ENCODE measurements at regions not wholly inside any gene's neighbourhood (a gene's known extent, or its start where the extent isn't known, plus 50 kb on each side); places are given as distances from the start of the nearest gene placed in this dataset.

DNA sequence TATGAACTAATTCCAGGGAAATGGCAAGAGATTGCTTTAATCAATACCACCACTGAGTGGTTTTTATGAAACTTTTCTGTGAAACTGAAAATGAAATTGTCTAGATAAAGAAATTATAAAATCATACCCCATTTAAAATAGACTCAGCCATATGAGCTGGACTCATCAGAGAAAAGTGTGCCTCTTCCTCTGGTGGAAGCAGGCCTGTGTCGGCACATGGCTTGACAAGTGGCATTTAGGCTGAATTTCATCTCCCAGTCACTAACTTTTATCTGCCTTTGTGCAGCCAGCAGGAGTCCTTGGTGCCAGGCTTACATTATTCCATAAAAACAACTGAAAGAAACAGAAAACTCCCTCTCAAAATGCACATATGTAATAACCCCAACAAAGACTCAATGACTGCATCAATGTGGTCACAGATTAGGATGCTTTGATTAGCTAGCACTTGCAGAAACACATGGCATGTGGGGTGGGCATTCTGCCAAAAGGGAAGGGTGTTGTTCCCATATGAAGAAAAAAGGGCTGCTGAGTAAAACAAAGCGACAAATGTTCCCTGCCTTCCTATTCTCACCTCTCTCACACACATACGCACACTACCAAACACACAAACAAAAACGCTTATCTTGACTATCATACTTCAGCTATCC is 232.3 kb downstream of the PABPC4L start:
- ChIA-PET POLR2A (no interaction called here), CTCF (no interaction called here)

DNA sequence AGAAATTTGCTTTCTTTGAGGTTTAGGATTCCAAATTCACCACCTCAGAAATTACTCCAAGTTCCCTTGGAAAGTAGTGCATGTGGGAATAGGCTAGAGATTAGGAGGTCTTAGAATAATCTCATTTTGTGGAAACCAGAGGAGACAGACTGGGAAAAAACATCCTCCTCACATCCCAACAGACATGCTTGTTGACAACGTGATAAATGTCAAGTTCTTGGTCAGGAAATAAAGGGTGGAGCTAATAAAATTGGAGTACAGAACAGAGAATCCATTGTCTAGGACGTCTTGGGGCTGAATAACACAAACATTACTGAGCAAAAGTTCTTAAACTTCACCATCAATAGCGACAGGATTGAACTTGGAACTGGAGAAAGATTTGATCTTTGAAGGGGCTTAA is 233.4 kb downstream of the PABPC4L start:
- DNase-seq (ENCODE audit: low read depth, low spot score), result no peak
- H3K9me3 ChIP-seq (ENCODE audit: control insufficient read depth, insufficient read depth, low read depth, low read length), result no peaks in the 10 kb centered on the region
- no TSS peak for BruUV-seq (replicated peaks)

More for the DNA sequence above, 232.3 kb downstream of the PABPC4L start:
- in situ Hi-C loops (cut with HindIII; ENCODE audit: low pct_unique_long_range_greater_than_20kb, low sequenced_read_pairs), result no loop called here
- TF ChIP-seq TCF7L2 (IDR thresholded peaks at IDR 0.05; ENCODE audit: low read depth, low read length) (no peak), POLR2AphosphoS5 (IDR thresholded peaks at IDR 0.05; ENCODE audit: low read depth, low read length) (no peak), SIN3A (IDR thresholded peaks at IDR 0.05; ENCODE audit: borderline replicate concordance, insufficient read depth, low read depth, low read length) (no peak)
- TF ChIP-seq, protein P1, sequence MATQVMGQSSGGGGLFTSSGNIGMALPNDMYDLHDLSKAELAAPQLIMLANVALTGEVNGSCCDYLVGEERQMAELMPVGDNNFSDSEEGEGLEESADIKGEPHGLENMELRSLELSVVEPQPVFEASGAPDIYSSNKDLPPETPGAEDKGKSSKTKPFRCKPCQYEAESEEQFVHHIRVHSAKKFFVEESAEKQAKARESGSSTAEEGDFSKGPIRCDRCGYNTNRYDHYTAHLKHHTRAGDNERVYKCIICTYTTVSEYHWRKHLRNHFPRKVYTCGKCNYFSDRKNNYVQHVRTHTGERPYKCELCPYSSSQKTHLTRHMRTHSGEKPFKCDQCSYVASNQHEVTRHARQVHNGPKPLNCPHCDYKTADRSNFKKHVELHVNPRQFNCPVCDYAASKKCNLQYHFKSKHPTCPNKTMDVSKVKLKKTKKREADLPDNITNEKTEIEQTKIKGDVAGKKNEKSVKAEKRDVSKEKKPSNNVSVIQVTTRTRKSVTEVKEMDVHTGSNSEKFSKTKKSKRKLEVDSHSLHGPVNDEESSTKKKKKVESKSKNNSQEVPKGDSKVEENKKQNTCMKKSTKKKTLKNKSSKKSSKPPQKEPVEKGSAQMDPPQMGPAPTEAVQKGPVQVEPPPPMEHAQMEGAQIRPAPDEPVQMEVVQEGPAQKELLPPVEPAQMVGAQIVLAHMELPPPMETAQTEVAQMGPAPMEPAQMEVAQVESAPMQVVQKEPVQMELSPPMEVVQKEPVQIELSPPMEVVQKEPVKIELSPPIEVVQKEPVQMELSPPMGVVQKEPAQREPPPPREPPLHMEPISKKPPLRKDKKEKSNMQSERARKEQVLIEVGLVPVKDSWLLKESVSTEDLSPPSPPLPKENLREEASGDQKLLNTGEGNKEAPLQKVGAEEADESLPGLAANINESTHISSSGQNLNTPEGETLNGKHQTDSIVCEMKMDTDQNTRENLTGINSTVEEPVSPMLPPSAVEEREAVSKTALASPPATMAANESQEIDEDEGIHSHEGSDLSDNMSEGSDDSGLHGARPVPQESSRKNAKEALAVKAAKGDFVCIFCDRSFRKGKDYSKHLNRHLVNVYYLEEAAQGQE (IDR thresholded peaks at IDR 0.05; ENCODE audit: insufficient read depth in 1 of 2, low read depth in 2 of 2, low read length in 1 of 2), result no peak
- TF ChIP-seq, protein P2, sequence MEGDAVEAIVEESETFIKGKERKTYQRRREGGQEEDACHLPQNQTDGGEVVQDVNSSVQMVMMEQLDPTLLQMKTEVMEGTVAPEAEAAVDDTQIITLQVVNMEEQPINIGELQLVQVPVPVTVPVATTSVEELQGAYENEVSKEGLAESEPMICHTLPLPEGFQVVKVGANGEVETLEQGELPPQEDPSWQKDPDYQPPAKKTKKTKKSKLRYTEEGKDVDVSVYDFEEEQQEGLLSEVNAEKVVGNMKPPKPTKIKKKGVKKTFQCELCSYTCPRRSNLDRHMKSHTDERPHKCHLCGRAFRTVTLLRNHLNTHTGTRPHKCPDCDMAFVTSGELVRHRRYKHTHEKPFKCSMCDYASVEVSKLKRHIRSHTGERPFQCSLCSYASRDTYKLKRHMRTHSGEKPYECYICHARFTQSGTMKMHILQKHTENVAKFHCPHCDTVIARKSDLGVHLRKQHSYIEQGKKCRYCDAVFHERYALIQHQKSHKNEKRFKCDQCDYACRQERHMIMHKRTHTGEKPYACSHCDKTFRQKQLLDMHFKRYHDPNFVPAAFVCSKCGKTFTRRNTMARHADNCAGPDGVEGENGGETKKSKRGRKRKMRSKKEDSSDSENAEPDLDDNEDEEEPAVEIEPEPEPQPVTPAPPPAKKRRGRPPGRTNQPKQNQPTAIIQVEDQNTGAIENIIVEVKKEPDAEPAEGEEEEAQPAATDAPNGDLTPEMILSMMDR (IDR thresholded peaks at IDR 0.05), result no peak
- DNase-seq (ENCODE audit: low read depth, low spot score), result no peak
- Histone ChIP-seq H3K4me1 (ENCODE audit: control insufficient read depth, insufficient read depth, low read length) (no peaks in the 10 kb centered on the region), H3K36me3 (ENCODE audit: control insufficient read depth, insufficient read depth, low read length) (no peaks in the 10 kb centered on the region), H3K27ac (ENCODE audit: low read length) (no peak overlapping the region), H3K4me3 (ENCODE audit: low read depth in 2 of 2, low read length in 2 of 2) (no peak overlapping the region), H3K27me3 (ENCODE audit: control insufficient read depth, insufficient read depth, low read length) (no peaks in the 10 kb centered on the region), H3K9me3 (ENCODE audit: control insufficient read depth, insufficient read depth, low read depth, low read length) (no peaks in the 10 kb centered on the region)
- intact Hi-C loops (cut with micrococcal nuclease; ENCODE audit: unreplicated experiment), result no loop called here
- no peak for ATAC-seq
- no TSS peak for BruUV-seq (replicated peaks)

More for the DNA sequence above, 233.4 kb downstream of the PABPC4L start:
- Histone ChIP-seq H3K4me3 (ENCODE audit: low read depth in 2 of 2, low read length in 2 of 2) (no peak overlapping the region), H3K36me3 (ENCODE audit: control insufficient read depth, insufficient read depth, low read length) (no peaks in the 10 kb centered on the region), H3K4me1 (ENCODE audit: control insufficient read depth, insufficient read depth, low read length) (no peaks in the 10 kb centered on the region), H3K27ac (ENCODE audit: low read length) (no peak overlapping the region), H3K27me3 (ENCODE audit: control insufficient read depth, insufficient read depth, low read length) (no peaks in the 10 kb centered on the region)
- CTCF ChIA-PET, result no interaction called here
- POLR2A ChIA-PET, result no interaction called here
- ATAC-seq, result no peak
- TF ChIP-seq SIN3A (IDR thresholded peaks at IDR 0.05; ENCODE audit: borderline replicate concordance, insufficient read depth, low read depth, low read length) (no peak), TCF7L2 (IDR thresholded peaks at IDR 0.05; ENCODE audit: low read depth, low read length) (no peak), POLR2AphosphoS5 (IDR thresholded peaks at IDR 0.05; ENCODE audit: low read depth, low read length) (no peak)
- TF ChIP-seq, protein P2 (IDR thresholded peaks at IDR 0.05), result no peak
- TF ChIP-seq, protein P1 (IDR thresholded peaks at IDR 0.05; ENCODE audit: insufficient read depth in 1 of 2, low read depth in 2 of 2, low read length in 1 of 2), result no peak
- intact Hi-C loops (cut with micrococcal nuclease; ENCODE audit: unreplicated experiment), result no loop called here
- in situ Hi-C loops (cut with HindIII; ENCODE audit: low pct_unique_long_range_greater_than_20kb, low sequenced_read_pairs), result no loop called here

Data from Panc1 (cell line).